ENCODE measurements at regions not wholly inside any gene's neighbourhood (a gene's known extent, or its start where the extent isn't known, plus 50 kb on each side); places are given as distances from the start of the nearest gene placed in this dataset.

DNA sequence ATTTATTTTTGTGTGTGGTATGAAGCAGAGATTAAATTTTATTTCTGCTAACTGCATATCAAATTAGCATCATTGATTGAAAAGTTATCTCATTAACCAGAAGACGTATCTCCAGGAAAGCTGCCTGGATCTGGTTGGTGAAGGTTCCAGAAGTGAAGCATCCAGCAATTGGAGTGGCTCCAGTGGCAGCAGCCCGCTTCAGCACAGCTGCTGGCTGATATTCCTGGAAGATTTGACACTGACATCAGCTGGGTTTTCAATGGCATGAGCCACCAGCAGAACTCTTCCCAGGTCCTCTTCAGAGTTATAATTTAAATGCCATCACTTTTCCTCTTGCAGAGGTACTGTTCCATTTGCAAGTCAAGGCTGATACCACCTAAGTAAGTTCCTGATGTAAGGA lies 363.5 kb downstream of the BCKDHB start:
- no peak for DNase-seq (ENCODE audit: low read depth in 2 of 3, low spot score in 1 of 3)

DNA sequence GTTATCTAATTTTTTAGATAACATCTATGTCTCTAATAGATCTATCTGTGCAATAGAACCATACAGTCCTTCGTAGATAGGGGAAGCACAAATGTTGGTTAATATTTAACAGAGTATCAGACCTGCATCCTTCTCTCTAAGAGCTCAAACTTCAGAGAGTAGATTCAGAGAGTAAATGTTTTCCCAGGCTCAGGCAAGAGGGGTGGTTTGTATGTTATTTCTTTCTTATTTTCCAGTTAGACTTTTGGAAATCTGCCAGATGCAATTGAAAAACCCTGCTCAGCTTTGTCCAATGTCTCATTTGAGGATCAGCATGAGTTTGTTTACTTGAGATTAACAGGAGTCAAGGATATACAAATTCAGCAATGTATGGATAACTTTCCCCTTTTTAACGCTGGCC lies 361.9 kb downstream of the BCKDHB start:
- no peak for DNase-seq (ENCODE audit: low read depth in 2 of 3, low spot score in 1 of 3)

DNA sequence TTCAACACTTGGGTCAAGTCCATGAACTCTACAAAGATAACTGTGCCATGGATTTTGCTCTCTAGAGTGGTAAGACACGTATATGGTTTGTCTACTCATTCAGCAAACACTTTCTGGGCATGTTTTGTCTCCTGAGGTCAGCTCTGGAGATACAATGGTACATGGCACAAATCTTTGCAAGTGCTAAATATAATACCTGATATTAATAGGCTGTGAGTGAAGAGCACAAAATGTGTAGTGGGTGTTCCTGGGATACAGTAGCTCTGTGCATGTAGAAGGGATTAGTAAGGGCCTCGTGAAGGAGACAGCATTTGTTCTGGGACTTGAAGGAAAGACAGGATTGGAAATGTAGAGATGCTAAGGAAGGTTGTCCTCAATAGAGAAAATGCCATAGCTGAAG lies 360.9 kb downstream of the BCKDHB start:
- DNase-seq (ENCODE audit: low read depth in 2 of 3, low spot score in 1 of 3) = no peak

DNA sequence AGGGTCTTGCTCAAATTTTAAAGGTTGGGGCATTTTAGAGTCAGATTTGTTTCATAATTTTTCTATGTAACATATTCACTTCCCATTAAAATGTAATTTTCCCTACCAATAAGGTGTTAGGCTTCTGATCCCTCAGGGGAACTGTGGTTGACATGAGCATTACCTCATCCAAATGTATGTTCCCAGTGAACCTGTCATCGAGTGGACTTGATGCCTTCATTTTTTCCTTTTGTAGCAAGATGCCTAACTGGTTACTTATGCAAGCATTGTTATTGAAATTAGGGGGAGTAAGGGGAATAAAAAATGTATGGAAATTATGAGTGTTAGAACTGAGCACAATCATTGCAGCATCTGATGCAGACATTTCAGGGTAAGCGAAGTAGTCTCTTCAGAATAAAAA lies 360.5 kb downstream of the BCKDHB start:
- DNase-seq (ENCODE audit: low read depth in 2 of 3, low spot score in 1 of 3) = no peak

DNA sequence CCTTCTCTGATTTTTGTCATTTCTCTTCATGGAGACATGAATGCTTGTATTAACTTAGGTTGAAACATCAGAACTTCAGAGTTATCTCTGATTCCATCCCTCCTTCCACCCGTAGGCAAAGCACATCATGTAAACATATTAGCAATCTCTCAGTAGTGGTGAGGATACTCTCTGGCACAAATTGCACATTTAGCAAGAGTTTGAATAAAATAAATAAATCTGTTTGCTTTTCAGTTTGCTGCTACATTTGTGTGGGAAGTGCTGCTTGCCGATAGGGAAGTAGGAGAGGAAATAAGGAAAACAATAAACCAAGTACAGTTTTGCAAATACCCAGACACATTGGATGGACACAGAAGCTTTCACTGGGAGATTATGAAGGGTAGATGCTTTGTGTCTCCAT lies 359.0 kb downstream of the BCKDHB start:
- DNase-seq (ENCODE audit: low read depth in 2 of 3, low spot score in 1 of 3) = no peak

DNA sequence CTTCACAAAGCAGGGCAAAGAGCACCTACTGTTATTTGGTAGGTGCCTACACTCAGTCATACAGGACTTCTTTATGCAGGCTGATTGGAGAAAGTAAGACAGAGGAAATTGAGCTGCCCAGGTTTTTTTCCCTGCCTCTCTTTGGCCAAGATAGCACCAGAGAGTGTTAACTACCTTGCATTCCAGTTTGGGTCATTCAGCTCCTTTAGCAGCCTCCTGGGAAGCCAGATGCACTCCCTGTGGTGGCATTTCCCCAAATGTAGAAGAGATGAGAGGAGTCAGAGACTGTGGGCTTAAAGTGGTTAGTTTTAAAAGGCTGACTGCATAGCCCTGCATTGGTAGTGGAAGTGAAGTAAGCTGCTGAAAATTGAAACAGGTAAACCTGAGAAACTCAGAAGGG lies 358.4 kb downstream of the BCKDHB start:
- DNase-seq (ENCODE audit: low read depth in 2 of 3, low spot score in 1 of 3) = no peak

DNA sequence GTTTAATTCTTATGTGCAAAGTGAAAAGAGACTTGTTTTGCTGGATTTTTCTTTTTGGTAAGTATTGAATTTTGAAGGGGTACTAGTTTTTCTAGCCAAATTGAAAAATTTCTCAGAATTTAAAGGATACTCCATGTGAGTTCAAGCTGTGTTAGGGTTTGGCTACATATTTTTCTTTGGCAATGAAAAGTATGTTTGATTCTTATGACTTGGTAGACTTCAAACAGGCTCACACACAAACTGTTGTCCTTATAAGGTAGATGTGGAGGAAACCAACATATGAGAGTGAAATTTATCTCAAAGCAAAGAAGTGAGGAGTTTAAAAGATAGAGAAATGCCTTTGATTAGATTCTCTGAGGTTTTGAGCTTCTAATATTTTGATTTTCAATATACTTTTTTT lies 356.7 kb downstream of the BCKDHB start:
- DNase-seq (ENCODE audit: low read depth in 2 of 3, low spot score in 1 of 3) = no peak

DNA sequence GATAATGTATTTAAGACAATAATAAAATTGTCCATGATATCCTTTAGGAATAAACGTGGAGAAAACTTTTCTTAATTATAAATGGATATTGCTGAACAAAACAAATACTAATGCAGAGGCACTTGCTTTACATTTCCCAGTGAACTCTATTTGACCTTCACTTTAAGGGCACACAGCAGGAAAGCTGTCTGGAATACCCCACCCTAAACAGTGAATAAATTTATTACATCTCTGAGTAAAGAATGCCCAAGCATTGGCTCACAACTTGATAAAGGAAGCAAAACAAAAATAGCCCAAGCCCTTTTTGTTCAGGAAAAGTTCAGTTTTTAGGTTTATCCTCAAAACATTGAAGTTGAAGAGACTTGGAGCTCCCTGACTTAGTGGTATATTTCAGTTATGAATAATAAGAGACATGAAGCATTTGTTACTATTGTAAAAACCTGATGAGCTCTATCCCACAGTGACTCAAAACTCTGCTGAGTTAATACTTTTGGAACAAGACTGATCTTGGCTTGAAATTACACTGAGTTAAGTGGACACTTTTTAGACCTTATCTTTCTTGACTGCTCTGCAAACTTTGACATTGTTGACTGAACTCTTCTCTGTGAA lies 353.9 kb downstream of the BCKDHB start:
- no peak for DNase-seq (ENCODE audit: low read depth in 2 of 3, low spot score in 1 of 3)

DNA sequence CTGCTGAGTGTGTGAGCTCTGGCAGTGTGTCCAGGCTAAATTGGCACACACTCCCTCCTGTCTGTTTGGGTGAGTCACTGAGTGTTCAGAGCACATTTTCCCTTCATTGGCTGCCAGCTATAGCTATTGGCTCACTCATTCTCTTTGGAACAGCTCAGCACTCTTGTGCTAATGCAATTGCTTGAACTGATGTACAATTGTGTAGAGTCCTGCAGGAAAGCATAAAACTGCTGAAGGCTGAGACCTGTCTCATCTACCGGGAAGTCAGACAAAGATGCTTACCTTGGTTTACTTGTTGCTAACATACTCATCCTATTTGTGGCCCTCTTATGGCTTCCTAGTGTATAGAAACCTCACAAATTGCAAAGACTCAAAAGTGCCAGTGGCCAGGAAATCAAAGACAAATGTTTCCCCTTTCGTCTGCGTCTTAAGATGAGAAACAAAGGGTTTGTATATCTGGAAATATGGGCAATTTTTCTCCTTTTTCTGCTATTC lies 351.0 kb downstream of the BCKDHB start:
- no peak for DNase-seq (ENCODE audit: low read depth in 2 of 3, low spot score in 1 of 3)

DNA sequence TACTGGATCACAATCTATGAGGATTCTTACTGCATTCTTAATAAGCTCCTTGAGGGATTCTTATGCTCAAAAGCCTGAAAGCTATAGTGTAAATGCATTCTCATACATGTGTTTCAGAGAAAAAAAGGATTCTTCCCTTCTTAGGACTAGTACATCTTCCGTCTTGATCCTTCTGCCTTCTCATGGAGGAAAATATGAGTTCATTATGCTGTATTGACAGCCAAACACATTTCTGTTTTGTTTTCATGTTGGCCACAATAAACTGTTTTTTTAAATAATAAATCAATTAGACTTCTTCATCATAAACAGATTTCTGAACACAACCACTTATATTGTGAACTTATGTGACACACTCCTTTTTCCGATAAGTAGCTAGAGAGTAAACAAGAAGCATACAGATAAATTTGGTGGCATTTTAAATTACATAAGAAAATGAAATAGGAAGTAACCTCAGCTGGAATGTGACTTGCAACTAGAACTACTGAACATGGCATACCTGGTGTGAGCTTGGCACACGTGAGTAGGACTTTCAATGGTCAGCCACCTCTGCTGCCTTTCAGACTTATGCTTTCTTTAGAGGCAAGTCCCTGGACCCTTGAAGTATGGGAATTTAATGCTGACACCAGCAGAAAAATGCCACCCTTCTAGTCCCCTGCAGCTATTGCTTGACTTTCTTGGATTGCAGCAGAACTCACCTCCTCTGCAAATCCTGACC lies 350.4 kb downstream of the BCKDHB start:
- DNase-seq (ENCODE audit: low read depth in 2 of 3, low spot score in 1 of 3) = no peak

DNA sequence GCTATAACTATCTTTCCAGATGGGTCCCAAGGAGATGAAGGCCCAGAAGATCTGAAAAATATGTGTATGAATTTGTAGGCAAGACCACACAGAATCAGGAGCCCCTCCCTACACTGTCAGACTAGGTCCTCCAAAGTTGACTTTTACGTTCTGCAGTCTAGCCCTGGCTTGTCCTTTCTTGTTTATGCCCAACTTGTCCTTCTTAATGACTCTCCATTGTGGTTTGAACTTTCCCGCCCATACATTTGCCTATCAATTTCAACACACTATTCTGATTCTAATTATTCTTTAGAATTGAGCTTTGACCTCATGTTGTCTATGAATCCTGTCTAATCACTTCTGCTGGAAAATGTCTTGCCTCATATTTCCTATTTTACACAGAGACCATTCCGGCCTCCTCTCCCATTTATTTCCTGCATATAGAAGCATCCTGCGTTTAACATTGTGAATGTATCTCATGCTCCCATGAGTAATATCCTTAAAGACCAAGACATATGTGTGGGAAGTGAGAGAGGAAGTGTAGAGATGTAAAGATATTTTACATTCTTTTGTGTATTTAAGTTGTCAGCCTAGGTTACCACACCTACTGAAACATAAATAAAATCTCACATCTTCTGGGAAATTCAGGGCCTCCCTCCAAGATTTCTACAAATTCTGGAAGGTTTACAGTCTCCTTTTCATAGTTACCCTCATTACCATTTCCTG lies 348.3 kb downstream of the BCKDHB start:
- DNase-seq (ENCODE audit: low read depth in 2 of 3, low spot score in 1 of 3) = no peak

DNA sequence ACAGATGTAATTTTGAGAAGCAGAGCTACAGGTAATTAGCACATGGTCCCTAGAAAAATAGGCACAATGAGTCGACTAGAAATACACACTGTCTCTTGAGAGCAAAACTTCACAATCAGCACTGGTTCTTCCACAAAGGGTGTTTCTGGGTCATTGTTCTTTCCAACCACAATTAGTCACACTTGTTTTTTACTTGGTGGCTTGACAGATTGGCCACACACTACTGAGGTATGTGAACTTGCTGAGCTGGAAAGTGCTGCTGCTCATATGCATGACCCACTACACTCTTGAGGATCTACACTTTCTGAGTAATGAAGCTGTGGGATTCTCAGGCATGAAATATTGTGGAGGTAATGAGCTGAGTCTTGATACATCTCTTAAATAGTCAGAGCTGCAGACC lies 347.7 kb downstream of the BCKDHB start:
- DNase-seq (ENCODE audit: low read depth in 2 of 3, low spot score in 1 of 3) = peak in 2 of 3 donors; percentile 0

DNA sequence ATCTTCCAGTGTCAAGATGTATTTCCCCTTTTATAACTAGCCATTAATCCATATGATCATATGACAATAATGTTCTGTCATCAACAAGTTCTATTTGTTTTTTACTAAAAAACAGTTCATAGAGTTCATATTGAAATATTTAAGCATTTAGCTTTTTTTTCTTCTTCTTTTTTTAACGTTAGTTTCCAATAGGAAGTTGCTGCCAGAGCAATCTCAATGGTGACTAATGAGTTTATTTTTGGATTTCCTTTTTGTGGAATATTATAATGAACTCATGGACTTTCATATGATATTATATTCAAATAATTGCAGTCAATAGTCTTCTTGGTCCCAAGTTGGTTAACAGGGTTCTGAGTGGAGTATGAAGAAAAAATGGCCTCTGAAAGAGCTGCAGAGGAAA lies 343.3 kb downstream of the BCKDHB start:
- DNase-seq (ENCODE audit: low read depth in 2 of 3, low spot score in 1 of 3) = no peak

DNA sequence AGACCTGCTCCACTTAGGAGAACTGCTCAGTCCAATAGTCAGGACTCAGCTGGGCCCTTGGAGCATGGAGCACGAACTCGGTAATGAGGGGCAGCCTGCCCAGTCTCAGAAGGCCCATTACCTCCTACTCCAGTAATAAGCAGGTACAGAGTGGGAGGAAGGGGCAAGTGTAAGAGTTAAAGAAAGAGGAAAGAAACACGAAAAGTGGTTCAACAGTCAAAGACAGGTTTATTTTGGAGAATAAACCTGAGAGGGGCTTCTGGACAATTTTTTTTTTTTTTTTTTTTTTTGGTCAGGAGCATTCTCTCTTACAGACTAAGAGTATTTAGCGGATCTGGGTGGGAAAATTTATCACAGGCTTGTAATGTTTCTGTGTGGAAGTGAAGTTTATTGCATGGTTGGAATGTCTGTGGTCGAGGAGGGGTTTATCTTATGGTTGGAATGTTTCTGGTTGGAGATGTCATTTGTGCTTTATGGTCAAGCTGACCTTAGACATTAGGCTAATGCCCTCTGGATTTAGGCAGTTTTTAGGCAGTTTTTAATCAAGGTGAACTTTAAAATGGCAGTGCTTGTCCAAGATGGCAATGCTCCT lies 340.1 kb downstream of the BCKDHB start:
- no peak for DNase-seq (ENCODE audit: low read depth in 2 of 3, low spot score in 1 of 3)

DNA sequence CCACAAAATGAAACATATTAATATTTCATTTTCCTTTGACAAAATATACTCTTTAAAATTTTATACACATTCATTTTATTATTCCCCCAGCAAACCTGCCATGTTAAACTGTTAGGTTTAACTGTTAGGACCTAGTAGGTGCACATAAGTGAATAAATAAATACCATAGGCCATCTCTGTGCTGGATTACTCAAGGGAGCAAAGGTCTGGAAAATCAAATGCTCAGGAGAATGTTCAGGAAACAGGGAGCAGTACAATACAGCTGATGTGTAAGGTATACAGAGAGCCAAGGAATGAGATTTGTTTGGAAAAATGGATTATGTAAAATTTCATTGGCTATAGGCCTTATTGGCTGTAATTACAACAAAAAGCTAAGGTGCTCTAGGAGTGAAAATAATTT lies 339.3 kb downstream of the BCKDHB start:
- no peak for DNase-seq (ENCODE audit: low read depth in 2 of 3, low spot score in 1 of 3)

DNA sequence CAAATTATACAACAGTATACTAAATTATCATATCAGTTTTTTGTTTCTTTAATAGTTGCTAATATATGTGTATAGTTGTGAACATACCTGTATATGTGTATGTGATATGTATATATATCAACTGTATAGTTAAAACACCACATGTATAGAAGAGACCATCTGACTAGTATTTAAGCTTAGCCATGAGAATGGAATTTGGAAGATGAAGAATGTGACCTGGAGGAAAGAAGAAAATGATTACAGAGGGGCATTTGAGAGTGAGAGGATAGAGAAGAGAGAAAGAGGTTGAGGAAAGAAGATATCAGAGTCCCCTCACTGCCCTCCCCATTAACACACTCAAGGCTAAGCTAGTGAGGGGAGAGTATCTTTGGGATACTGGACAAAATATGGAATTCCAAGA lies 335.9 kb downstream of the BCKDHB start:
- no peak for DNase-seq (ENCODE audit: low read depth in 2 of 3, low spot score in 1 of 3)

DNA sequence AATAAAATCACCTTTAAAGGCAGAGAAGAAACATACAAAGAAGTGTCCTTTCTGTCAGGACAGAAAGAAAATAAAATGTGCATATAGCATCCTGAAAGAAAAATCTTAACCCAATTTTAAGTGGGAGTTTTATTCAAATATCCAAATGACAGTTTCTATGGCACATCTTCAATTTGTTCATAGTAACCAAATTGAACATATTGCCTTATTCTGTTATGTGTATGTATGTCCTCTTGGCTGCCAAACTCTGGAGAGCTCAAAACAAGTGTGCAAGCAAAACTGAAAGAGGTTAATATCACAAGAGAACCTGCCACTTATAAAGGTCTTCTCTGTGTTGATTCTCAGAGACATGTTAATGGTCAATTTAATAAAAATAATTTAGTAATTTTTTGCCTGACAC lies 334.7 kb downstream of the BCKDHB start:
- DNase-seq (ENCODE audit: low read depth in 2 of 3, low spot score in 1 of 3) = no peak

DNA sequence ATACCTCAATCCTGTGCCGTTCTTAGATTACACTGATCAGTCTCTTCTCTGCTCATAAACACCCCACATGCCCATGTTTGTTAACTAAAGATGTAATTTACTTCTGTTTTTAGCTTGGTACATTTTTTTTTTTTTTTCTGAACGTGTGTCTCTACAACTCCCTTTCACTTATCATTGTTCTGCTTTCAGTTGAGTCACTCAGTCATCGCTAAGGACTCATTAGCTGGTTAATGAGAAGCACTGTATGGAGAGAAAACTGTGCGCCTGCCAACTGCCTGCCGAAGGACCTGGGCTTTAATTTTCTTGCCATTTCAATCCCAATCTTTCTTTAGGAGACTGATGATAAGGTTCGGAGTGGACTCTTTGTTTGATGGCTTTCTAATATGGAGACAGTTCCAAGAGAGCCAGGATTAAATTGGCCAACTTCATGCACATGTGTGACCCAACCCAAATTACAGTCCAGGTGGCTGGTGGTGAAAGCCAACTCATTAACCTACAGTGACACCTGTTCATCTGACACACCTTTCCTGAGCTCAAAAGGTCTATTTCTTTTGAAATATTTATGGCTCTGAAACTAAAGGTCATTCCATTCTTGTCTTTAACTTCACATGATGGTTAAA lies 334.1 kb downstream of the BCKDHB start:
- no peak for DNase-seq (ENCODE audit: low read depth in 2 of 3, low spot score in 1 of 3)

DNA sequence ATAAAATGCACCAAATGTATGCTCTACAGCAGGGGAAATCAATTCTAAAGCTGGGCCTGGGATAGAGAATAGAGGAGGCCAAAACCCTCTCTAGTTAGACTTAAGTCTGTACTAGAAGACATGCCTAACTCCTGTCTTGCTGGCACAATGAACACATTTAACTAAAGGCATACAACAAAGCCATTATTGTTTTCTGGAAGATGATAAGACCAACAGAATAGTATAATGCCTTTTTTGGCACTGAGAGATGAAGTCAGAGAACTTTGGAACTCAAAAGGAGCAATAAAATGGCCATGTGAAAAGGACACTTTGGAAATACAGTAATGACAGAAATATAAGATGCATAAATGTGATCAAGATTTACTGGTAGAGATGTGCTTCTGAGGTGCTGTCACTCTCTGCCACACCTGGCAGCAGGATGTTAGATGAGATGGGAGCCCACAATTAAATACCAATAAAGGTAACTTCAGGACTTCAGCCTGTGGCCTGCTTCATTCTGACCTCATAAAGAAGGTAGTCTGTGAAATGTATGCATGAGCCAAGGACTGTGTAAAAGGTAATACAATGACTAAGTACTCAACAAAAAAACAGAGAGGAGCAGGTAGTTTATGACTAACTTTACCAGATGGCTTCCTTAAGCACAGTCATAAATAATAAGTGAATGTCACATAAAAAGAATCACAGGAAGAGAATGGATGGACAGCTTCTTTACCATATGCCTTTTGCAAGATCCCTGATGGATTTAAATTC lies 333.4 kb downstream of the BCKDHB start:
- DNase-seq (ENCODE audit: low read depth in 2 of 3, low spot score in 1 of 3) = no peak

DNA sequence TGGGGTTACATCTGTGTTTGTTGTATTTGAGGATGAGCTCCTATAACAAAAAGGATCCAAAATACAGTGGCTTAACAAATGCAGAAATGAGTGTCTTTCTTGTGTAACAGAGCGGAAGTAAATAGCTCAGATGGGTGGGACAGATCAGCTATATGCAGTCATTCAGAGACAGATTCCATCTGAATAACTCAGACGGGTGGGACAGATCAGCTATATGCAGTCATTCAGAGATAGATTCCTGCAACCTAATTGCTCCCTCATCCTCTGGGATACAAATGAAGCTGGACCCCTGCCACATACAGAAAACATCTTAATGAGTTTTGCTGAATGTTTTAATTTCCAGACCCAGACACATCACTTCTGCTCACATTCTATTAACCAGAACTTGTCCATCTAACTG lies 332.3 kb downstream of the BCKDHB start:
- no peak for DNase-seq (ENCODE audit: low read depth in 2 of 3, low spot score in 1 of 3)

DNA sequence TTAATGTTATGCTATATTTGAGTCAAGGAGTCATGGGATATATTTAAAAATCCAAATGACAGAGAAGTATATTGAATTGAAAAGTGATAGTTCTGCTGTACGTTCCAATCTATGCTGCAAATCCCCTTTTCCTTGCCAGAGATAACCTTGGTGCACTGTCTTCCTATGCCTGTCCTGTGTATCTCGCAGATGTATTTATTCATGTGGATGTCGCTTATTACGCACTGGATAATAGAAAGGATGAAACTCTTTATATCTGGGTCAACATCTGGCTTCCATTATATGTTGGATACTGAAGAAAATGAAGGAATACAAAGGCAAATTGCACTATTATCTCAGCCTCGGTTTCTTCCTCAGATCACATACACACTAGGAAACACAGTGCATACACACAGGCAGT lies 331.3 kb downstream of the BCKDHB start:
- DNase-seq (ENCODE audit: low read depth in 2 of 3, low spot score in 1 of 3) = no peak
